Neural progenitor cell (in vitro differentiated cells): ENCODE measurements at regions not wholly inside any gene's neighbourhood (a gene's known extent, or its start where the extent isn't known, plus 50 kb on each side); places are given as distances from the start of the nearest gene placed in this dataset.

Source experiments
- EZH2 ChIP-seq: fragments of 200-600 bp; sonication (generic); IDR thresholded peaks from 2 replicates; pipeline ENCODE4 v1.6.1; 2017; ENCODE audit warnings: antibody characterized with exemption, mild to moderate bottlenecking, moderate library complexity
- TF ChIP-seq, protein P1 (sequence below): fragments of 200-600 bp; sonication (generic); IDR thresholded peaks from 2 replicates; pipeline ENCODE4 v1.5.1; 2017; ENCODE audit warnings: antibody characterized with exemption, mild to moderate bottlenecking

GRCh38 chr3:6182476-6182875 lies 678.4 kb upstream of the GRM7 start:
- TF ChIP-seq, protein P1, sequence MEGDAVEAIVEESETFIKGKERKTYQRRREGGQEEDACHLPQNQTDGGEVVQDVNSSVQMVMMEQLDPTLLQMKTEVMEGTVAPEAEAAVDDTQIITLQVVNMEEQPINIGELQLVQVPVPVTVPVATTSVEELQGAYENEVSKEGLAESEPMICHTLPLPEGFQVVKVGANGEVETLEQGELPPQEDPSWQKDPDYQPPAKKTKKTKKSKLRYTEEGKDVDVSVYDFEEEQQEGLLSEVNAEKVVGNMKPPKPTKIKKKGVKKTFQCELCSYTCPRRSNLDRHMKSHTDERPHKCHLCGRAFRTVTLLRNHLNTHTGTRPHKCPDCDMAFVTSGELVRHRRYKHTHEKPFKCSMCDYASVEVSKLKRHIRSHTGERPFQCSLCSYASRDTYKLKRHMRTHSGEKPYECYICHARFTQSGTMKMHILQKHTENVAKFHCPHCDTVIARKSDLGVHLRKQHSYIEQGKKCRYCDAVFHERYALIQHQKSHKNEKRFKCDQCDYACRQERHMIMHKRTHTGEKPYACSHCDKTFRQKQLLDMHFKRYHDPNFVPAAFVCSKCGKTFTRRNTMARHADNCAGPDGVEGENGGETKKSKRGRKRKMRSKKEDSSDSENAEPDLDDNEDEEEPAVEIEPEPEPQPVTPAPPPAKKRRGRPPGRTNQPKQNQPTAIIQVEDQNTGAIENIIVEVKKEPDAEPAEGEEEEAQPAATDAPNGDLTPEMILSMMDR, result no peak
- no peak for TF ChIP-seq EZH2
